NCI-H69 (cell line): ENCODE measurements at regions not wholly inside any gene's neighbourhood (a gene's known extent, or its start where the extent isn't known, plus 50 kb on each side); places are given as distances from the start of the nearest gene placed in this dataset.

Experiments
- DNase-seq: peaks from one replicate; lab custom pipeline; 2025; lab: John Stamatoyannopoulos, UW

GRCh38 chr11:108994887-108995286 lies 330.0 kb downstream of the DDX10 start:
- DNase-seq: no peak

- no peak for DNase-seq
These were observed 333.0 kb downstream of the DDX10 start for GRCh38 chr11:108997826-108998225.

GRCh38 chr11:109000531-109000930 lies 335.7 kb downstream of the DDX10 start:
- peak; percentile 71 for DNase-seq

- DNase-seq: no peak
These were observed 336.7 kb downstream of the DDX10 start for GRCh38 chr11:109001585-109001984.

GRCh38 chr11:109012991-109013390 lies 348.1 kb downstream of the DDX10 start:
- no peak for DNase-seq

GRCh38 chr11:109015283-109015682 lies 350.4 kb downstream of the DDX10 start:
- DNase-seq: no peak

GRCh38 chr11:109016724-109017123 lies 351.9 kb downstream of the DDX10 start:
- no peak for DNase-seq

GRCh38 chr11:109017489-109017888 lies 352.6 kb downstream of the DDX10 start:
- DNase-seq: no peak

- DNase-seq: no peak
These were observed 353.8 kb downstream of the DDX10 start for GRCh38 chr11:109018639-109019038.

- no peak for DNase-seq
These were observed 354.6 kb downstream of the DDX10 start for GRCh38 chr11:109019342-109019936.

GRCh38 chr11:109023036-109023435 lies 358.2 kb downstream of the DDX10 start:
- DNase-seq: no peak

GRCh38 chr11:109026891-109027489 lies 362.1 kb downstream of the DDX10 start:
- DNase-seq: no peak

GRCh38 chr11:109027851-109028250 lies 363.0 kb downstream of the DDX10 start:
- no peak for DNase-seq

GRCh38 chr11:109029927-109030326 lies 365.1 kb downstream of the DDX10 start:
- no peak for DNase-seq

- DNase-seq: no peak
These were observed 368.9 kb downstream of the DDX10 start for GRCh38 chr11:109033627-109034338.

GRCh38 chr11:109034339-109034696 lies 369.4 kb downstream of the DDX10 start:
- no peak for DNase-seq

GRCh38 chr11:109035284-109035683 lies 370.4 kb downstream of the DDX10 start:
- DNase-seq: no peak

GRCh38 chr11:109036011-109036410 lies 371.1 kb downstream of the DDX10 start:
- no peak for DNase-seq

GRCh38 chr11:109037856-109038780 lies 373.2 kb downstream of the DDX10 start:
- peak; percentile 66 for DNase-seq

- peak; percentile 60 for DNase-seq
These were observed 374.7 kb downstream of the DDX10 start for GRCh38 chr11:109039611-109040010.

- DNase-seq: peak; percentile 22
These were observed 375.4 kb downstream of the DDX10 start for GRCh38 chr11:109040303-109040702.

GRCh38 chr11:109041876-109042275 lies 377.0 kb downstream of the DDX10 start:
- no peak for DNase-seq
